Fibroblast of the conjunctiva (primary cell): ENCODE measurements at regions not wholly inside any gene's neighbourhood (a gene's known extent, or its start where the extent isn't known, plus 50 kb on each side); places are given as distances from the start of the nearest gene placed in this dataset.
"Not testable (repeated sequence)": the region's sequence is repeated elsewhere in the genome, so short reads cannot be mapped to it uniquely, and the experiment has no call there.

Experiments
- DNase-seq: peaks from one replicate; pipeline ENCODE4 v3.0.0-alpha.2; 2010; ENCODE audit warnings: low read depth

- peak; percentile 6 for DNase-seq
Measured at GRCh38 chr17:69672924-69673323, 258.4 kb downstream of the MAP2K6 start.

- no peak for DNase-seq
Measured at GRCh38 chr17:69677130-69677529, 262.6 kb downstream of the MAP2K6 start.

GRCh38 chr17:69678206-69678605, 263.7 kb downstream of the MAP2K6 start:
- no peak for DNase-seq

- no peak for DNase-seq
Measured at GRCh38 chr17:69679829-69680228, 265.3 kb downstream of the MAP2K6 start.

GRCh38 chr17:69684251-69684650, 269.8 kb downstream of the MAP2K6 start:
- DNase-seq: no peak

GRCh38 chr17:69685150-69685549, 270.7 kb downstream of the MAP2K6 start:
- peak; percentile 4 for DNase-seq

GRCh38 chr17:69690531-69690930, 276.0 kb downstream of the MAP2K6 start:
- DNase-seq: no peak

- DNase-seq: no peak
Measured at GRCh38 chr17:69692171-69692570, 277.7 kb downstream of the MAP2K6 start.

GRCh38 chr17:69695646-69696045, 281.1 kb downstream of the MAP2K6 start:
- no peak for DNase-seq

GRCh38 chr17:69696650-69697049, 282.2 kb downstream of the MAP2K6 start:
- DNase-seq: no peak

GRCh38 chr17:69698352-69698751, 283.9 kb downstream of the MAP2K6 start:
- DNase-seq: not testable (repeated sequence)

GRCh38 chr17:69702078-69702477, 287.6 kb downstream of the MAP2K6 start:
- DNase-seq: no peak

- DNase-seq: no peak
Measured at GRCh38 chr17:69703751-69704150, 289.3 kb downstream of the MAP2K6 start.

- DNase-seq: no peak
Measured at GRCh38 chr17:69704935-69705334, 290.4 kb downstream of the MAP2K6 start.

- DNase-seq: no peak
Measured at GRCh38 chr17:69706127-69706526, 291.6 kb downstream of the MAP2K6 start.

- DNase-seq: no peak
Measured at GRCh38 chr17:69709441-69709840, 294.9 kb downstream of the MAP2K6 start.

- no peak for DNase-seq
Measured at GRCh38 chr17:69710926-69711325, 296.4 kb downstream of the MAP2K6 start.

- DNase-seq: no peak
Measured at GRCh38 chr17:69711541-69711940, 297.0 kb downstream of the MAP2K6 start.

GRCh38 chr17:69712801-69713311, 298.4 kb downstream of the MAP2K6 start:
- no peak for DNase-seq

- no peak for DNase-seq
Measured at GRCh38 chr17:69713815-69714214, 299.3 kb downstream of the MAP2K6 start.

- DNase-seq: no peak
Measured at GRCh38 chr17:69714669-69715068, 300.2 kb downstream of the MAP2K6 start.

- no peak for DNase-seq
Measured at GRCh38 chr17:69715656-69716055, 301.2 kb downstream of the MAP2K6 start.

- no peak for DNase-seq
Measured at GRCh38 chr17:69716556-69716955, 302.1 kb downstream of the MAP2K6 start.

- no peak for DNase-seq
Measured at GRCh38 chr17:69717214-69717613, 302.7 kb downstream of the MAP2K6 start.

- DNase-seq: no peak
Measured at GRCh38 chr17:69717819-69718218, 303.3 kb downstream of the MAP2K6 start.
